GM23338 (cell line): ENCODE measurements at regions not wholly inside any gene's neighbourhood (a gene's known extent, or its start where the extent isn't known, plus 50 kb on each side); places are given as distances from the start of the nearest gene placed in this dataset.
A peak's percentile ranks its signal among the peaks of the same experiment; 100 is the strongest.

ENCODE experiments used
- CREB1 ChIP-seq: fragments of 250-450 bp; sonication (Bioruptor Pico); IDR thresholded peaks from 2 replicates; pipeline ENCODE4 v1.5.0; 2020; ENCODE audit warnings: low read depth, mild to moderate bottlenecking, moderate library complexity
- CTCF ChIP-seq, 2 experiments: fragments of 200-600 bp in 1 of 2; sonication (generic) in 1 of 2; conservative IDR thresholded peaks; 2 replicates each; pipeline versions ENCODE4 v1.5.1 to v1.6.1; 2016 to 2017; ENCODE audit warnings: antibody characterized with exemption in 2 of 2, low read depth in 2 of 2, mild to moderate bottlenecking in 2 of 2, moderate library complexity in 1 of 2
- ETS1 ChIP-seq: IDR thresholded peaks from 2 replicates; pipeline ENCODE4 v1.6.1; 2016; ENCODE audit warnings: antibody characterized with exemption
- EZH2 ChIP-seq: fragments of 200-600 bp; sonication (generic); IDR thresholded peaks from one replicate; pipeline ENCODE4 v1.8.0; 2017; ENCODE audit warnings: antibody characterized with exemption, mild to moderate bottlenecking, low read depth; ENCODE audit not compliant: unreplicated experiment
- EZH2phosphoT487 ChIP-seq: fragments of 200-600 bp; sonication (generic); IDR thresholded peaks from one replicate; pipeline ENCODE4 v1.8.1; 2018; ENCODE audit warnings: antibody characterized with exemption; ENCODE audit not compliant: unreplicated experiment
- JUNB ChIP-seq: IDR thresholded peaks from one replicate; pipeline ENCODE4 v1.6.1; 2016; ENCODE audit warnings: antibody characterized with exemption; ENCODE audit not compliant: unreplicated experiment
- POLR2AphosphoS5 ChIP-seq: IDR thresholded peaks from 2 replicates; pipeline ENCODE4 v1.6.1; 2016; ENCODE audit warnings: antibody characterized with exemption, low read depth
- REST ChIP-seq: IDR thresholded peaks from one replicate; pipeline ENCODE4 v1.6.1; 2018; ENCODE audit warnings: antibody characterized with exemption; ENCODE audit not compliant: unreplicated experiment
- STAT1 ChIP-seq: IDR thresholded peaks from one replicate; pipeline ENCODE4 v1.6.1; 2016; ENCODE audit warnings: antibody characterized with exemption; ENCODE audit not compliant: unreplicated experiment
- ZNF331 ChIP-seq: fragments of 250-450 bp; sonication (Bioruptor Pico); IDR thresholded peaks from 2 replicates; pipeline ENCODE4 v1.5.0; 2020; ENCODE audit warnings: low read depth, mild to moderate bottlenecking, moderate library complexity

GRCh38 chr14:98606816-98607215, 665.2 kb downstream of the BCL11B start:
- TF ChIP-seq CTCF (conservative IDR thresholded peaks at IDR 0.05; ENCODE audit: low read depth in 2 of 2), result peak in 1 of 2 experiments; percentile 32; a peak in 2 of 4 replicates
- no peak for TF ChIP-seq CREB1
- no peak for TF ChIP-seq EZH2
- TF ChIP-seq POLR2AphosphoS5, result no peak
- TF ChIP-seq JUNB, result no peak
- TF ChIP-seq ZNF331 (CRISPR knock-in tag), result no peak
- TF ChIP-seq STAT1, result no peak
- no peak for TF ChIP-seq REST
- TF ChIP-seq ETS1, result no peak
- TF ChIP-seq EZH2phosphoT487, result no peak
